GM19438 (cell line): ENCODE measurements at regions not wholly inside any gene's neighbourhood (a gene's known extent, or its start where the extent isn't known, plus 50 kb on each side); places are given as distances from the start of the nearest gene placed in this dataset.

Source experiments
- ATAC-seq: cut with Tn5 transposase; IDR thresholded peaks from one replicate; pipeline ENCODE4 v1.9.1; 2021; ENCODE audit warnings: low read depth; ENCODE audit not compliant: unreplicated experiment

DNA sequence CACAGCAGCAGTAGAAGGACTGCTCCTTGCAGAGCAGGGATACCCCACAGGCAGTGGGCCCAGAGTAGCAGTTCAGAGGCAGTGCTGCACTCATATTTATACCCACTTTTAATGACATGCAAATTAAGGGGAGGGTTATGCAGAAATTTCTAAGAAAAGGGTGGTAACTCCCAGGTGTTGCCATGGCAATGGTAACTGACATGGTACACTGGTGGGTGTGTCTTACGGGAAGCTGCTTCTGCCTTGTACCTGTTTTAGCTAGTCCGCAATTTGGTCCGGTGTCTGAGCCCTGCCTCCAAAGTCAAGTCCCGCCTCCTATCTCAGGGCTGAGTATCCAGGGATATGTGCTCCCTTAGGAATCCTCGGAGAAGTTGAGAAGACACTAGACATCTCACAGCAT lies 79.2 kb upstream of the UQCRFS1 start:
- no peak for ATAC-seq

DNA sequence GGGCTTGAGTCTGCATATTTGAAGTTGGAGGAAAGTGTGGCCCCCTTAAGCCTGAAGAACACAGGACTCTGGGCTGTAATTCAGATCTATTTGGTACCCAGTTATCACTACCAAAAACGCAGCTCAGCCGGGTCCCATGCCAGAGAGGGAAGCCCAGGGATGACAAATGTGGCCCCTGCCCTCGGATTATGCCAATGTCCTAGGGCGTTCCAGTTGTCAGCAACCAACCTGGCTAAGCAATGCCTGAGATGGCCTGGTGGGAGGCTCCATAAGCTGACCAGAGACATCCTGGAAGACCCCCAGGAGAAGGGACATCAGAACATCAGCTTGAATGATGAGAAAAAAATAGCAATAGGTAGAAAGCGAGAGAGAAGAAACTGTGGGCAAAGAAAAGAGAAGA lies 79.6 kb upstream of the UQCRFS1 start:
- ATAC-seq: no peak

DNA sequence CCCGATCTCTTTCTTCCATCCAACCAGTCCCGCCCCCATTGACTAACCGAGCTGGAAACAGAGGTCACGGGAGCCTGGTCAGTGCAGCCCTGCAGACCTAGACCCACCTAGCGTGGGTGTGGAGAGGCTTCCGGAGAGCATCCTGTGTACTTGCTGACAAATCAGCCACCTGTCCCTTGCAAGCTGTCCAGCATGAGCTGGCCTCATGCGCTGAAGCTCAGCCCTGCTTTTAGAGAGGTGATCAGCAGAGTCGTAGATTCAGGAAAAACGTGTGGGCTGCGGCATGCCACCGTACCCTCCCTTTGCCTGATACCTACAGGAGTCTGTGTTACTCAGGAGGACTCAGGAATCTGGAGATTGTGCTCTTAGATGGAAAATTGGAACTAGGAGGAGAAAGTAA lies 80.3 kb upstream of the UQCRFS1 start:
- ATAC-seq: no peak

DNA sequence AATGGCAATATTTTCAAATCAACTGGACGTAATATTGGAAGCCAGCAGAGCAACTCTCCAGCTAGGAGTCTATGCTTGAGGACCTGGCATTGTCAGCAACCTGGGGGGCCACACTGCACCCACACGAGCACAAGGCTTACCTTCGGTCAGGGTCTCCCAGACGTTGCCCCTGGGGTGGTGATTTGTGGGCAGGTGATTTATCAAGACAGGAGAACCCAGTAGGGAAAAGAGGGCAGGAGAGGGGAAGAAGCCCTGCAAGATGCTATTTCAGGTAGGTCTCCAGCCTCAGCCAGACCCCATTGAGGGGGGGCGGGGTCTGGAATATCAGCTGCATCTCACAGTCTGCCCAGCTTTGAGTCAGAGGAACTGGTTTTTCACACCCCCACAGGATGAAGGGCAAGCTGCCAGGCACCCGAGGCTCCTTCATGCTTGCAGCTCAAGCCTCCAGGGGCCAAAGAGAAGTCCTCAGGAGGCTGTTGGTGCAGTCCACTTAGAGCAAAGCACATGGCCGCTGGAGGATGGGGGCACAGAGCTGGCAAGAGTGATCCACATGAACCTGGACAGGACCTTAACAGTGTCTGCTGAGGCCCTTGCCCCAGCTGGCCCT lies 80.9 kb upstream of the UQCRFS1 start:
- ATAC-seq: no peak

DNA sequence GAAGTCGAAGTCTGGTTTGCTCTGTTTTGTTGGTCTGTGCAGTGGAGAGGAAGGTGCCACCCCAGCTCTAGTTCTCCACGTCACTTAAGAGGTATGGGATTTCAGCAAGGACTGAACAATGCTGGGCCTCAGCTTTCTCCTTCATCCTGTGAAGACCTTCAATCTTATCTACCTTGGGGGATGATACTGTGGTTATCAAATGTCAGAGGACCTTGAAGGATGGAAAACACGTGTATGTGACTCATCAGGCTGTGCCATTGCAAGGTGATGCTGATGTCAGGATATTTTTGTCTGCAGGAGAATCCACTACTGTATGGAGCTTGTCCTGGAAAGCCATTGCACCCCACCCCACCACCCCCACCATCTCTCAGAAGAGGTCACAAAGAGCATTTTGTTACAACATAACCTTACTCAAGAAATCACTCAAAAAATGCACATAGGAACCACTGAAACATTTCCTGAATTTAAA lies 81.4 kb upstream of the UQCRFS1 start:
- no peak for ATAC-seq

DNA sequence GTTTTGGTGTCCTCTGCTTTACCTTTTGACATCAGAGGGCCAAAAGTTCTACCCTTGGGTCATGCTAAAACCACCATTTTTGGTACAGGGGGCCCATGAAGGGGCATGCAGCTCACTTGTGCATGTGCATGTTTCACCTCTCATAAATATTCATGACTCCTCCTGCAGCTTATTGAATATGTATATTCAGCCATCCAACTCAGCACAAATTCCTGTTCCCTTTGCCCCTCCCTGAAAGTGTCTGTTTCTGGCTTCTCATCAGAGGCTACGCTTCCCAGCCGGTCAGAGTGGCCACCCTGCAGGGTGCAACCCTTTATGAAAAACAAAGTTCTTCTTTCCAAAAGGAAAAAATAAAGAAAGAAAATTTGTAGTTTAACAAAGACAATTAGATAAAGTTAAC lies 82.3 kb upstream of the UQCRFS1 start:
- no peak for ATAC-seq

DNA sequence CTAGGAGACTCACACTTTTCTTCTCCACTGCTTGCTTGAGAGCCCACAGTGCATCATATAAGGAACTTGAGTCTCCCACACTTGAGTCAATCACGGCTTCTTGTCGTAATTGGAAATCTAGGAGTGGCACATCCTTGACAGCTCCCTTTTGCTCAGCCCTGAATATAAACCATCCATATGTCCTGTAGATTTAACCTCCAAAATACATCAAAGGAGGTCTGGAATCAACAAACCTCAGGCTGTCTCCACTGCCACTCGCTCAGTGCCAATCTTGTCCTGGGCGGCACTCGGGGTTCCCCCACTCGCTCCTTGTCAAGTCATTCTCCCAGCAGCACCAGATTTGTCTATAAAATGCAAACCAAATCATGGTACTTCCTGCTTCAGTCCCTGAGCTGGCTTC lies 84.4 kb upstream of the UQCRFS1 start:
- no peak for ATAC-seq

DNA sequence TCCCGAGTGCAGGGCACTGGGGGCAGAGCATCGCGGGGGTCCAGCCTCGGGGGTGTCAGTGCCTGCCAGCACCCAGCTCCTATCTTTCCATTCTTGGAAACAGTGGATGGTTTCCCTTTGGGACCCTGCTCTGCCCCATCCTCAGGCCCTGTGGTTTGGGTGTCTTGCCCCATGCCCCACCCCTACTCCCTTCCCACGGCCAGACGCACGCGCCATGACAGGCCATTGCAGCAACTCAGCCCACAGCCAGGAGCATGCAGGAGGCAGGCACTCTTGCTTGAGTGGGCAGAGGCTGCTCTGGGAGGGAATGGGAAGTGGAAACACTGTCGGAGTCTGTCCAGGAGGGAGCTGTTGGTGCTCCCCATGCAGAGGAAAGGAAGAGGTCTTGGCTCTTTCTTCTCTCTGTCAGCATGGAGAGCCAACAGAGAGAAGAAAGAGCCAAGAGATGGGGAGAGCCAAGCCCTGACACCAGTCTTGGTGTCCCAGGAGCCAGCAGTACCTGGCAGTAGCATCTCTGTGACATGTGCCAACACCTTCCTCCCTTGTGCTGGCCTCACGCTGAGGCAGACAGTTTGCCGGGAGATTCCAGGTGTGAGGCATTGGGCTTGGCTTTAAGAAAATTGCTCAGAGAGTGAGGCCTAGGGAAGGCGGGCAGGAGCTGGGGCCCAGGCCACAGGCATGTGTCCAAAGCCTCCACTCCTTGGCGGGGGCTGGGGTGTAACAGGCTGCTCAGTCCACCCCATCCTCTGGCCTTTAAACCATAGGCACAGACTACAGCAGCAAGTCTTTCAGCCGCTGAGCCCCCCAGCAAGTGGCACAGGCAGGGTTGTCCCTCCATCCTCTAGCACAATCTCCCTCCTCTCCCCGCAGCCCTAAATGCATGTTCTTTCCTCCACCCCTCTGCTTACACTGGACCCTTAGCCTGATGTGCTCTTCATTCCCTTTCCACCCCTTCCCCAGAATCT lies 86.7 kb upstream of the UQCRFS1 start:
- no peak for ATAC-seq

DNA sequence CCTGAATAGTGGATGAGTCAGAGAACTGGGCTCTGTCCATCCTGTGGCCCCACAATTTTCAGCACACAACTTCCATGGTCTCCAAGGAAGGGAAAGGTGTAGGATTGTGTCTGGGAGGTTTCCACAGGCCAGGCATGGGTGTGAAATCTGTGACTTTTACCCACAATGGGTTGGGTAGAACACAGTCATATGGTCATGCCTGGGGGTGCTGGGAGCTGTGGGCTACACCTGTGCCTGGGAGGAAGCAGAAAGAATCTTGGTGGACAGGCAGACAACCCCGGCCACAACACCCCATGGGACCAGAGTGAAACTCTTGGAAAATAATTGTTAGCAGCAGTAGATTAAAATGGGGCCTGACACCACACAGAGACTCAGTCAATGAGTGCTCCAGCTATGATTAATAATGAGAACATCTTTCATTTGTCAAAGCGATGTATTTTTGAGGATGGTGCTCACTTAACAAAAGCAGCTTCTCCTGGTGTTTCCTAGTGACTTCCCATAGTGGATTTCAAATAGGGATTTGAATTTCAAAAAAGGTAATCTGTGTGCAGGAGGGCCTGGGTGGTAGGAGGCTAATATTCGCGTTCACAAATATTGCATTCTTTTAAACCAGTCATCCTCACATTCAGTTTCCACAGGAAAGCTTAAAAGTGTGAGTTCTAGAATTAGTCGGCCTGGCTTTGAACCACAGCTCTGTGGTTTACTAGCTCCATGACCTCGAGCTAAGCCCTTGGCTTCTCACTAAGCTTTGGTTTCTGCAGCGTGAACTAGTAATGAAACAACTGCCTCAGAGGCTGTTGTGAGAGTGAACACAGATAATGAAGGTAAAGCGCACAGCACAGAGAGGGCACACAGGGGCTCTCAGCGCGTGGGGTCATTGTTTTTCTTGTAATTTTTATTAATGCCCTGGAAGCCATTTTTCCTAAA lies 89.3 kb upstream of the UQCRFS1 start:
- ATAC-seq: no peak

DNA sequence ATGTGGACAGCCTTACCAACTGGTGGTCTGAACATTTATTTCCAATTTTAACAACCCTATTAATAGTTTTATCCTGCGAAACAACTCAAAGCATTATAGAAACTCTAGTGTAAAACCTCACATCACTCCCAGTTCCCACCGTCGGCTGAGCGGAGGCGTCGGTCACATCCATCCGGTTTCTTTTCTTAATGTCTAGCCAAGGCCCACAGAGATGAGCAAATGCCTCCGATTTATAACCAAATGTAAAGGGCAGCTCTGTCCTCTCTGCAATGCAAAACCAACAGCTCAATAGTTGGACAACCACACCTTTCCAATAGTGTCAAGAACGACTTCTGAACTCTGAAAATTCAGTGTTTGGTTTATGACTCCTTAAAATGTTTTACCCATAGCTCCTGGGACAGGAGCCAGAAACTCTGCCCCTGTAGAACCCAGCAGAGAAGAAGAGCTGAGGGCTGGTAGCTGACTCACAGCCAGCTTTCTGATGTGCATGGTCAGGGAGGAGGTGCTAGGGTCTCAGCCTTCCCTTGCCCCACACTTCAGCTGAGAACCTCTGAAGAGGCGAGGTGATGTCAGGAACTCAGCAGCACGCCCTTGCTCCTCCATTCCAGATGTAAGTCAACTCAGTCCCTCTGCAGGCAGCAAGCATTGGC lies 90.2 kb upstream of the UQCRFS1 start:
- no peak for ATAC-seq

DNA sequence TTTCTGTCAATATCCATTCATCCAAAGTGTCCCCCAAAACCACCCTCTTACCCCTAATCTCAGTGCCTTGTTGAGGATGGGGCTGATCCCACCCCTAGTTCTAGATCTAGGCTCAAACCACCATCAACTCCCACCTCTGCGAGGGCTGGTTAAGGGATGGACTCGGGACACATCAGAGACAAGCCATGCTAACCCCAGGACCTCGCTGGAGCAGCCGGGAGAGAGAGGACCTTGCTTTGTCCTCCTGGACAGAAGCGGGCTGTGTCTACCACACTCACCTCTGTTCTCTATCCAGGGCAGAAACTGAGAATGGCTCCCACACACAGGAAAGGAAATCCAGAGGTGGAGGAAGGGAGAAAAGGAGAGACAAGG lies 90.8 kb upstream of the UQCRFS1 start:
- ATAC-seq: no peak

DNA sequence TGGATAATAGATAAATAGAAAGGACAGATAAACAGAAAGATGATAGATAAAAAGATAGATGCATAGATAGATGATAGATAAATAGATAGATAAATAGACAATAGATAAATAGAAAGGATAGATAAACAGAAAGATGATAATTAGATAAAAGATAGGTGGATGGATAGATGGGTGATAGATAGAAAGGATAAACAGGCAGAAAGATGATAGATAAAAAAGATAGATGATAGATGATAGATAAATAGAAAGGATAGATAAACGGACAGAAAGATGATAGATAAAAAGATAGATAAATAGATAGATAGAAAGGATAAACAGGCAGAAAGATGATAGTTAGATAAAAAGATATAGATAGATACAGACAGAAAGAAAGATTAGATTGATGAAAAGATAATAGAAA lies 92.3 kb upstream of the UQCRFS1 start:
- no peak for ATAC-seq

DNA sequence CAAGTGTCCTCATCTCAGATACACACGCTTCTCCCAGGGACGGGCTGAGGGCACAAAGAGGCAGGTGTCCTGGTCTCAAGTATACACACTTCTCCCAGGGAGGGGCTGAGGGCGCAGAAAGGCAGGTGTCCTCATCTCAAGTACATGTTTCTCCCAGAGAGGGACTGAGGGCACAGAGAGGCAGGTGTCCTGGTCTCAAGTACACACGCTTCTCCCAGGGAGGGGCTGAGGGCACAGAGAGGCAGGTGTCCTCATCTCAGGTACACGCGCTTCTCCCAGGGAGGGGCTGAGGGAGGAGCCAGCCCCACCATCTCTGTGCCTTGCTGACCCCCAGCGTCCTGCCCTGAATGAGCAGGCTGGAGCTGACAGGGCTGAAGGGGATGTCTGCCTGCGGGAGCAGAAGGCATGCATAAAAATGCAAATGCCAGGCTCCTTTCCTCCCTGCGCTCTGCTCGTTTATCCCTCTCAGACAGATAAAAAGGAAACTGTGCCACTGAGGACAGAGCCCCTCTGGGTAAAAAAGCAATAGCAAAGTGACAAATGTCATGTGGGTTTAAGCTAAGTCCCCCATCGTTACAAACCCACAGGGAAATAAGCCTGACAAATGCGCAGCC lies 96.1 kb upstream of the UQCRFS1 start:
- no peak for ATAC-seq

DNA sequence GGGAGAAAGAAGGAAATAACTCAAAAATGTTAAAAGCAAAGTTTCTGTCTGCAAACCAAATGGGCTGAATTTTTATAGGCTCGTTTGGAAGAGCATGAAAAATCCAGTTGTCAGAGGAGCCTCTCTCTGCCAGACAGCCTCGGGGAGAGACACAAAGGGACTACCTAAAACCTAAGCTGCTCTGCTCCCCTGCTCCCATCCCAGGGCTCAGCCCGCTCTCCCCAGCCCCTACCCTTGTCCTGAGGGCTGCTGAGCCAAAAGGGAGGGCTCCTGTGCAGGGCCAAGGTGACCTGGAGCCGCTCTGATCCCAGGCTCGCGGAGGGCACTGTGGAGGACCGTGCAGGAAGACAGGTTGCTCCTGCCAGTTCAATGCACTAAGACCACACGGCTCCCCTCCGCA lies 96.7 kb upstream of the UQCRFS1 start:
- ATAC-seq: no peak

DNA sequence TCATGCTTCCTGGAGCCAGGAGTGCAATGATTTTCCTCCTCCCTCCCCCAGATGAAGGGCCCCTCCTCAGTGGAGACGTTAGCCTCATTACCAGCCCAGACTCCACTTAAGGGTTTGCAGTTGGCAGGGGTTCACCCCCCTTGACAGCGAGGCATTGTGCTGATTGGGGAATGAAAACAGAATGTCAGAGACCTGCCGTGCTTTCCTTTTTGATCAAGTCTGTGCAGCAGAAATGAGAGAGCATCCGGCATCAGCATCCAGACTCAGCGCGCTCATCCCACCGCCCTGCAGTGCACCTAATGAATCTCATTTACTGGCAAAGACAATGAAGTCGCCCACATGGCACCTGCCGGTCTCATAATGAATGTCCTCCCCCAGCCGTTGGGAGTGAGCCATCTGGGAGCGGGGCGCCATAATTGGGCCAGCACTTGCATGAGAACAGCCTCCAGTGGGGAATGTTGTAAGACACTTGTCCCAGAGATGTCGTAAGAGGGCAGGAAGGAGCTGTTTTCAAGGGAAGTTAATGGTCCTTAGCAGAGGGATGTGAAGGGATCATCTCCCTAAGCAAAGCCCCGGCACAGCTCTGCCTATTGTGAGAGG lies 98.3 kb upstream of the UQCRFS1 start:
- no peak for ATAC-seq

DNA sequence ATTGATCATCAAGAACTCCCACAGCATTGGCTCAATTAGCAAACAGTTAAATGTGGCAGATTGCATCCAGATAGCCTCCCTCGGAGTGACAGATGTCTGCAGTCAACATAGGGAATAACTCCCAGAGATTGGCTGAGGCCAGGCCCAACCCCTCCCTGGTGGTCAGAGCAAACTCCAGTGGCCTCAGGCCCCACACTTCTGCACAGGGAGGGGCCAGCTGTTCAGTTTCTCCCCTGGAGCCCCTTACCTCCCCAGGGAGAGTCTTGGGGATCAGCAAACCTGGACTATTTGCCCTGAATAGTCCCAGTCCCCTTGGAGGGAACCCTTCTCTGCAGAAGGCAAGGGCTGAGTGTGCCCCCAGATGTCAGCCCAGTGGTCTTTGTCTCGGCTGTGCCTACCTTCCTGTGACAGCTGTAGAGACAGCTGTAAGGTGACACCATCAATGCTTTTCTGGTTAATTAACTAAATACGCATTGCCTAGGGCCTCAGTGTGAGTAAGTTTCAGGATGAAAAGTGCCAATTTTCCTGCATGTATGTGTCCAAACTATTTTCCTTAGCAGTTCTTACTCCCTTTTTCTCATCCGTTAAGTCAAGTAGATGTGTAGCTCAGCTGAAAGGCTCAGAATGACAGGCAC lies 102.7 kb upstream of the UQCRFS1 start:
- no peak for ATAC-seq

DNA sequence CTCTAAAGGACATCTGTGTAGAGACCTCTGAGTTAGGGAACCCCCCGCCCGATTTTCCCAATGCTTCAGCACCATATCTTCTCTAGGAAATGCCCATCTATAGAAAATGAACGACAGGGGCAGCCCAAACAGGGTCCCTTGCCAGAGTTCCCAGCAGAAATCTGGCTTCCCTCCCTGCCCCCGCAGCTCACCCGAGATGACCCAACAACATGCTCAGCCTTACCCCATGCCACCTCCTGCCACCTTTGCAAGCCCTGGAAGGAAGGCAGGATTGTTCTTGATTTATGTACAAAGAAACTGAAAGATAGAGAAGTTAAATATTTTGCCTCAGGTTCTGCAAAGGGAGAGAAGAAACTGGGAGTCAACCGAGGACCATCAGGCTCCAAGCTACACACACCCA lies 105.6 kb upstream of the UQCRFS1 start:
- no peak for ATAC-seq

DNA sequence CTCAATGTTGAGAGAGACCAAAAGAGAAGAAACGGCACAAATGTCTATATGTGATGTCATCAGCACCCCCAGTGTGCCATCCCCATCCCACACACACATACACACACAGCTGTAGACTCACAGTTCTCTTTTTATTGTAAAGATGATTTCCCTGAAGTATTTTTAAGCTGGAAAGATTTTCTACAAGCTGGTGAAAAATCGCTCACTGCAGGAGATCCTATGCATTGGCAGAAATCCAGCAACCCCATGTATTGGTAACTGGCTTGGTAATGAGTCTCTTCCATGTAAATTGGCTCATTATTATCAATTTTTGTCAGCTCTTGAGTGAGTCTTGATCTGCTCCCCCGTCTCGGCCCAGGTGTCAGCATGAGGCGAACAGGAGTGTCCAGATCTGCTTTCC lies 107.1 kb upstream of the UQCRFS1 start:
- no peak for ATAC-seq

DNA sequence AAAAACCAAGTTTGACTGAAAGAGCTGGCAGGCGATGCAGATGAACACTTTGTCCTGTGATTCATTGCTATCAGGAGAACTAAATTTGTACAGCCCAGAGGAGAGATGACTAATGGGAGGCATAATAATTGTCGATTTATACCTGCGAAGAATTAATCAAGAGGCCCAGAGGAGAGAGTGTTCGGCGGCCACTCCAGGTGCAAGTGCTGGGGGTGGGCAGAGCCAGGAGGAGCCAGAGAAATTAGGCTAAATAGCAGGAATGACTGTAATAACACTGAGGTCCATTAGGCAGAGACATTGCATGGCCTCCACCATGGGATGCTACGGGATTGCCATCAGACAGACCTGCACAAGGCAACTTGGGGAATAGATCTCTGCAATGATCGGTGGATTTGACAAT lies 107.7 kb upstream of the UQCRFS1 start:
- ATAC-seq: no peak
